Adrenal gland (tissue), 9 donors: ENCODE measurements at regions not wholly inside any gene's neighbourhood (a gene's known extent, or its start where the extent isn't known, plus 50 kb on each side); places are given as distances from the start of the nearest gene placed in this dataset.

Source experiments
- DNase-seq, 7 donors: peaks; one replicate each; pipeline ENCODE4 v3.0.0-alpha.2; 2019 to 2020
- H3K27ac ChIP-seq, 5 donors: fragments of 200-600 bp; sonication (generic) in 4 of 5; 1 replicate in 3 of 5; 2 replicates in 2 of 5; pipeline versions ENCODE4 v1.5.1 to v1.8.0; 2016 to 2020; ENCODE audit warnings: mild to moderate bottlenecking in 1 of 5
- H3K27me3 ChIP-seq: fragments of 200-600 bp; 2 replicates; pipeline ENCODE4 v1.8.0; 2021
- H3K36me3 ChIP-seq, 2 donors: fragments of 200-600 bp; replicated peaks in 1 of 2; 1 replicate in 1 of 2; 2 replicates in 1 of 2; pipeline versions ENCODE4 v1.5.1 to v1.8.0; 2018 to 2022
- H3K4me1 ChIP-seq, 2 donors: fragments of 200-600 bp; replicated peaks in 1 of 2; 1 replicate in 1 of 2; 2 replicates in 1 of 2; pipeline versions ENCODE4 v1.5.1 to v1.8.0; 2018 to 2021
- H3K4me3 ChIP-seq, 4 donors: fragments of 200-600 bp; sonication (generic) in 3 of 4; one replicate each; pipeline ENCODE4 v1.5.1; 2016 to 2018
- H3K9me3 ChIP-seq, 3 donors: fragments of 200-600 bp; sonication (generic) in 1 of 3; replicated peaks in 1 of 3; 1 replicate in 2 of 3; 2 replicates in 1 of 3; pipeline versions ENCODE4 v1.5.1 to v1.8.0; 2016 to 2021
- POLR2A ChIP-seq, 2 donors: fragments of 450-650 bp; IDR thresholded peaks; one replicate each; pipeline ENCODE4 v1.6.1; 2017; ENCODE audit warnings: antibody characterized with exemption in 2 of 2, mild to moderate bottlenecking in 2 of 2, moderate library complexity in 1 of 2
- WGBS, 4 donors: extraction: QIAGEN DNeasy Blood & Tissue Kit in 2 of 4; methylation state at CpG; one replicate each; pipeline versions ENCODE4 v1.1.5 to v1.1.7; 2013 to 2017; 5-methylcytosine and 5-hydroxymethylcytosine counted together
- intact Hi-C, 2 donors: fragments of 100-400 bp; cut with DNase I; formaldehyde crosslinking; loops; one replicate each; pipeline versions ENCODE4 v1.14.1 to v1.15.0; 2022 to 2023
- TF ChIP-seq, protein P1 (sequence below), 6 experiments: fragments of 450-650 bp in 4 of 6; fragments of 200-600 bp in 2 of 6; sonication (generic) in 1 of 6; IDR thresholded peaks; 1 replicate in 5 of 6; 2 replicates in 1 of 6; pipeline versions ENCODE4 v1.5.1 to v1.8.0; 2016 to 2021; ENCODE audit warnings: antibody characterized with exemption in 6 of 6, mild to moderate bottlenecking in 2 of 6, moderate library complexity in 1 of 6
- donor health status: healthy with polysubstance abuse.
- donor health status: Bipolar disorder and iron deficiency.
- donor health status: DM: yes; HTN: yes; CAD: no.
- donor health status: DM: no; HTN: no; CAD: no.
- donor health status: DM: no; HTN: no; CAD: no.

DNA sequence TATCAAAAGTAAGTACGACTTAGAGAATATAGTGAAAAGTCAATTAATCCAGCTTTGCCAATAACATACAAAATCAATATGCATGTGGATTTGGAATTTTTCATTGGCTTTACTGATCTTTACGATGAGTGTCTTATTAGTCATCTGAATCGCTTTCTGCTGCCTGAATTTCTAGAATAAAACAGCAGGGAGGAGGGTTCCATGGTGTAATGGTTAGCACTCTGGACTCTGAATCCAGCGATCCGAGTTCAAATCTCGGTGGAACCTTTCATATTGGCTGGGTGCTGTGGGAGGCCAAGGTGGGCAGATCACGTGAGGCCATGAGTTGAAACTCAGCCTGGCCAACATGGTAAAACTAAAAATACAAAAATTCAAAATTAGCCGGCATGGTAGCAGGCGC is 448.8 kb downstream of the RNF144B start:
- DNase-seq = no peak
- intact Hi-C loops = no loop called here
- no peak overlapping the region for H3K27ac ChIP-seq
- no peak overlapping the region for H3K4me3 ChIP-seq
- H3K27me3 ChIP-seq = no peaks in the 10 kb centered on the region
- 81 to 89% (median 85%) methylated on average over 9 of the region's 9 CpGs for WGBS, 4 donors
- H3K4me1 ChIP-seq = no peaks in the 10 kb centered on the region
- H3K9me3 ChIP-seq = no peaks in the 10 kb centered on the region
- no peaks in the 10 kb centered on the region for H3K36me3 ChIP-seq
- TF ChIP-seq, protein P1, sequence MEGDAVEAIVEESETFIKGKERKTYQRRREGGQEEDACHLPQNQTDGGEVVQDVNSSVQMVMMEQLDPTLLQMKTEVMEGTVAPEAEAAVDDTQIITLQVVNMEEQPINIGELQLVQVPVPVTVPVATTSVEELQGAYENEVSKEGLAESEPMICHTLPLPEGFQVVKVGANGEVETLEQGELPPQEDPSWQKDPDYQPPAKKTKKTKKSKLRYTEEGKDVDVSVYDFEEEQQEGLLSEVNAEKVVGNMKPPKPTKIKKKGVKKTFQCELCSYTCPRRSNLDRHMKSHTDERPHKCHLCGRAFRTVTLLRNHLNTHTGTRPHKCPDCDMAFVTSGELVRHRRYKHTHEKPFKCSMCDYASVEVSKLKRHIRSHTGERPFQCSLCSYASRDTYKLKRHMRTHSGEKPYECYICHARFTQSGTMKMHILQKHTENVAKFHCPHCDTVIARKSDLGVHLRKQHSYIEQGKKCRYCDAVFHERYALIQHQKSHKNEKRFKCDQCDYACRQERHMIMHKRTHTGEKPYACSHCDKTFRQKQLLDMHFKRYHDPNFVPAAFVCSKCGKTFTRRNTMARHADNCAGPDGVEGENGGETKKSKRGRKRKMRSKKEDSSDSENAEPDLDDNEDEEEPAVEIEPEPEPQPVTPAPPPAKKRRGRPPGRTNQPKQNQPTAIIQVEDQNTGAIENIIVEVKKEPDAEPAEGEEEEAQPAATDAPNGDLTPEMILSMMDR (IDR thresholded peaks at IDR 0.05) = no peak
- TF ChIP-seq POLR2A (IDR thresholded peaks at IDR 0.05) = no peak

DNA sequence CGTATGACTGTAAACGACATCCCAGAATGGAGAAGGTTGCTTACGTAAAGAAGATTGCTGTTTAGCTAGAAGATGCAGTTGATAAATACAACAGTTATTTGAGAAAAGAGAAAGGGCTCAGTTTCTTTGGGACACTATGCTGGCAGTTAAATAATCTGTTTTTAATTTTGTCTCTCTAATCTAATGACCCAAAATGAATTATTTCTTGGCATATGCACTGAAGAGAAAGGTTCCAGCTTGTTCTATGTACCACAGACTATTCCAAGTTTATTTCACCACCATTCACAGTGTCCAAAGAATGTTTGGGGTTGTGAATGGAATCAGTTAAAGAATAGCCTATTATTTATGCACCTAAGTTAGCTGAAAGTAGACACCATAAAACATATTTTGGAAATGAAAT is 449.9 kb downstream of the RNF144B start:
- H3K36me3 ChIP-seq = no peaks in the 10 kb centered on the region
- H3K9me3 ChIP-seq = no peaks in the 10 kb centered on the region
- no peaks in the 10 kb centered on the region for H3K4me1 ChIP-seq
- TF ChIP-seq, protein P1 (IDR thresholded peaks at IDR 0.05) = no peak
- TF ChIP-seq POLR2A (IDR thresholded peaks at IDR 0.05) = no peak
- no peak overlapping the region for H3K27ac ChIP-seq
- DNase-seq = no peak
- intact Hi-C loops = no loop called here
- H3K4me3 ChIP-seq = no peak overlapping the region
- WGBS, 4 donors = 53 to 78% (median 58%) methylated on average over 3 of the region's 3 CpGs
- H3K27me3 ChIP-seq = no peaks in the 10 kb centered on the region

DNA sequence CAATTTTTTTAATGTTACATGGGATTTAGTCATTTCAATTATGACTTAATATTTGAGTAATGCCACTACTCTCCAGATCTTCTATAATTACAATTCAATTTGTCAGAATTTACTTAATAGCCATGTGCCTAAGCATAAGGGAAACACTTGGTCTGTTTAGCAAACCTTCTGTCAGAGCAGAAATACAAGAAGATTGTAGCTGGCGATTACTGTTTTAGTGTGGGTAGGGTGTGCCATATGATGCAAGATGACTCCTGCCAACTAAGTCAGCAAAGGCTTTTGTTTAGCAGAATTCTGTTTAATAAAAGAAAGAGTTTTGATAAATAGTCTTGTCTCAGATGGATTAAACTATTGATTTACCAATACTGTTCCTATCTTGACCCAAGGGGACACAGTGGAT is 455.4 kb downstream of the RNF144B start:
- intact Hi-C loops = no loop called here
- 79 to 96% (median 87%) methylated on average over 1 of the region's 1 CpG for WGBS, 4 donors
- Histone ChIP-seq H3K4me3 (no peak overlapping the region), H3K27me3 (no peaks in the 10 kb centered on the region), H3K36me3 (no peaks in the 10 kb centered on the region), H3K4me1 (no peaks in the 10 kb centered on the region), H3K27ac (no peak overlapping the region), H3K9me3 (no peaks in the 10 kb centered on the region)
- no peak for TF ChIP-seq POLR2A (IDR thresholded peaks at IDR 0.05)
- TF ChIP-seq, protein P1 (IDR thresholded peaks at IDR 0.05) = no peak
- no peak for DNase-seq

DNA sequence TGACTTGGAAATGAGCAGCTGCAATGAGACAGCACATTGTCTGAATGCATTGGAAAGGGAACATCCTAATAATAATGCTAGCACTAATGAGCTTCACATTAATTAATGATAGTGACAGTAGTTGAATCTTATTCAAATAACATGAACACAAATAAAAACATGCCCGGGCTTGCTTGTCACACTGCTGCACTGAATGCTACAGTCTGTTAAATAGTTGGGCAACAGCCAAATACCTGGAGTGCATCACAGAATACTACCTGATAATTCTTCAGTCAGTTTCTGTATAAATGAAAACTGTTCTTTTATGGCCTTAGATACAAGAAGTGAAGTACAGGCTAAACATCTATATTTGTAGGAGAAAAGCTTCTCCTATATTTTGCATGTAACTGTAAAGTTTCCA is 458.7 kb downstream of the RNF144B start:
- Histone ChIP-seq H3K27me3 (no peaks in the 10 kb centered on the region), H3K27ac (no peak overlapping the region), H3K4me3 (no peak overlapping the region), H3K4me1 (no peaks in the 10 kb centered on the region), H3K36me3 (no peaks in the 10 kb centered on the region), H3K9me3 (no peaks in the 10 kb centered on the region)
- 67 to 94% (median 76%) methylated on average over 1 of the region's 1 CpG for WGBS, 4 donors
- intact Hi-C loops = no loop called here
- TF ChIP-seq POLR2A (IDR thresholded peaks at IDR 0.05) = no peak
- TF ChIP-seq, protein P1 (IDR thresholded peaks at IDR 0.05) = no peak
- DNase-seq = no peak
